Panc1 (cell line): ENCODE measurements at regions not wholly inside any gene's neighbourhood (a gene's known extent, or its start where the extent isn't known, plus 50 kb on each side); places are given as distances from the start of the nearest gene placed in this dataset.

Experiments
- ATAC-seq: fragments of 200-7000 bp; cut with Tn5 transposase; 2 replicates; pipeline ENCODE4 v1.9.1; 2020; ENCODE audit warnings: mild to moderate bottlenecking, moderate library complexity
- BruUV-seq: library from RNA; stranded (reverse); fragments of 400-500 nt; replicated peaks from 2 replicates; lab custom pipeline; 2021; lab: Mats Ljungman, UMichigan
- CTCF ChIA-PET: fragments of 300-600 bp; sonication (Branson Sonifier 250); formaldehyde crosslinking; loops from one replicate; lab custom pipeline; 2022; ENCODE audit warnings: antibody characterized with exemption; lab: Charles Lee
- POLR2A ChIA-PET: fragments of 300-600 bp; sonication (Branson Sonifier 250); formaldehyde crosslinking; loops from one replicate; lab custom pipeline; 2022; ENCODE audit warnings: antibody characterized with exemption; lab: Charles Lee
- DNase-seq: peaks from one replicate; pipeline ENCODE4 v3.0.0-alpha.2; 2010; ENCODE audit warnings: low read depth, low spot score
- H3K27ac ChIP-seq: 2 replicates; pipeline ENCODE4 v1.5.1; 2011; ENCODE audit warnings: mild to moderate bottlenecking, low read length, inconsistent platforms
- H3K27me3 ChIP-seq: fragments of 200-500 bp; sonication (Bioruptor generic); 2 replicates; pipeline ENCODE4 v1.6.0; 2014; ENCODE audit warnings: low read length, inconsistent platforms; ENCODE audit not compliant: control insufficient read depth, insufficient read depth
- H3K36me3 ChIP-seq: fragments of 200-500 bp; sonication (Bioruptor generic); 2 replicates; pipeline ENCODE4 v1.5.1; 2014; ENCODE audit warnings: inconsistent platforms, mild to moderate bottlenecking, low read length, moderate library complexity; ENCODE audit not compliant: control insufficient read depth, insufficient read depth
- H3K4me1 ChIP-seq: 2 replicates; pipeline ENCODE4 v1.5.1; 2011; ENCODE audit warnings: inconsistent platforms, mild to moderate bottlenecking, low read length, moderate library complexity; ENCODE audit not compliant: control insufficient read depth, insufficient read depth
- H3K4me3 ChIP-seq, 2 experiments: 2 replicates each; pipeline ENCODE4 v1.5.1; 2011 to 2012; ENCODE audit warnings: low read depth in 2 of 2, low read length in 2 of 2, mild to moderate bottlenecking in 2 of 2, inconsistent platforms in 1 of 2, moderate library complexity in 1 of 2
- H3K9me3 ChIP-seq: fragments of 200-500 bp; sonication (Bioruptor generic); 2 replicates; pipeline ENCODE4 v1.5.1; 2014; ENCODE audit warnings: low read depth, mild to moderate bottlenecking, inconsistent platforms, low read length, moderate library complexity; ENCODE audit not compliant: control insufficient read depth, insufficient read depth
- CTCF ChIP-seq: fragments of 450-650 bp; IDR thresholded peaks from 2 replicates; pipeline ENCODE4 v1.5.1; 2017; ENCODE audit warnings: mild to moderate bottlenecking
- POLR2AphosphoS5 ChIP-seq: IDR thresholded peaks from 2 replicates; pipeline ENCODE4 v1.6.1; 2012; ENCODE audit warnings: mild to moderate bottlenecking, low read depth, low read length, moderate library complexity
- SIN3A ChIP-seq: IDR thresholded peaks from 2 replicates; pipeline ENCODE4 v1.6.1; 2012; ENCODE audit warnings: low read depth, mild to moderate bottlenecking, low read length, moderate library complexity, borderline replicate concordance; ENCODE audit not compliant: insufficient read depth
- TCF7L2 ChIP-seq: IDR thresholded peaks from 2 replicates; pipeline ENCODE4 v1.6.1; 2011; ENCODE audit warnings: mild to moderate bottlenecking, low read depth, low read length, inconsistent platforms
- in situ Hi-C: cut with HindIII; loops from 2 replicates; pipeline ENCODE4 v1.10.0; 2016; ENCODE audit warnings: low sequenced_read_pairs, low pct_unique_long_range_greater_than_20kb
- intact Hi-C: fragments of 100-400 bp; cut with micrococcal nuclease; formaldehyde crosslinking; loops from one replicate; pipeline ENCODE4 v1.10.0; 2022; ENCODE audit not compliant: unreplicated experiment
- TF ChIP-seq, protein P1 (sequence below), 2 experiments: IDR thresholded peaks; 2 replicates each; pipeline ENCODE4 v1.6.1; 2011 to 2012; ENCODE audit warnings: low read depth in 2 of 2, control low read depth in 1 of 2, low read length in 1 of 2, mild to moderate bottlenecking in 1 of 2, moderate library complexity in 1 of 2; ENCODE audit not compliant: insufficient read depth in 1 of 2

- no peaks in the 10 kb centered on the region for H3K27me3 ChIP-seq
- intact Hi-C loops (no loop called here), in situ Hi-C loops (no loop called here)
- no TSS peak for BruUV-seq
- no peaks in the 10 kb centered on the region for H3K4me1 ChIP-seq
- ChIA-PET POLR2A (no interaction called here), CTCF (no interaction called here)
- DNase-seq (no peak), ATAC-seq (no peak)
- no peak for TF ChIP-seq POLR2AphosphoS5
- TF ChIP-seq, protein P1, sequence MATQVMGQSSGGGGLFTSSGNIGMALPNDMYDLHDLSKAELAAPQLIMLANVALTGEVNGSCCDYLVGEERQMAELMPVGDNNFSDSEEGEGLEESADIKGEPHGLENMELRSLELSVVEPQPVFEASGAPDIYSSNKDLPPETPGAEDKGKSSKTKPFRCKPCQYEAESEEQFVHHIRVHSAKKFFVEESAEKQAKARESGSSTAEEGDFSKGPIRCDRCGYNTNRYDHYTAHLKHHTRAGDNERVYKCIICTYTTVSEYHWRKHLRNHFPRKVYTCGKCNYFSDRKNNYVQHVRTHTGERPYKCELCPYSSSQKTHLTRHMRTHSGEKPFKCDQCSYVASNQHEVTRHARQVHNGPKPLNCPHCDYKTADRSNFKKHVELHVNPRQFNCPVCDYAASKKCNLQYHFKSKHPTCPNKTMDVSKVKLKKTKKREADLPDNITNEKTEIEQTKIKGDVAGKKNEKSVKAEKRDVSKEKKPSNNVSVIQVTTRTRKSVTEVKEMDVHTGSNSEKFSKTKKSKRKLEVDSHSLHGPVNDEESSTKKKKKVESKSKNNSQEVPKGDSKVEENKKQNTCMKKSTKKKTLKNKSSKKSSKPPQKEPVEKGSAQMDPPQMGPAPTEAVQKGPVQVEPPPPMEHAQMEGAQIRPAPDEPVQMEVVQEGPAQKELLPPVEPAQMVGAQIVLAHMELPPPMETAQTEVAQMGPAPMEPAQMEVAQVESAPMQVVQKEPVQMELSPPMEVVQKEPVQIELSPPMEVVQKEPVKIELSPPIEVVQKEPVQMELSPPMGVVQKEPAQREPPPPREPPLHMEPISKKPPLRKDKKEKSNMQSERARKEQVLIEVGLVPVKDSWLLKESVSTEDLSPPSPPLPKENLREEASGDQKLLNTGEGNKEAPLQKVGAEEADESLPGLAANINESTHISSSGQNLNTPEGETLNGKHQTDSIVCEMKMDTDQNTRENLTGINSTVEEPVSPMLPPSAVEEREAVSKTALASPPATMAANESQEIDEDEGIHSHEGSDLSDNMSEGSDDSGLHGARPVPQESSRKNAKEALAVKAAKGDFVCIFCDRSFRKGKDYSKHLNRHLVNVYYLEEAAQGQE (IDR thresholded peaks at IDR 0.05; ENCODE audit: insufficient read depth in 1 of 2, low read depth in 2 of 2, low read length in 1 of 2), result no peak
- no peak overlapping the region for H3K27ac ChIP-seq
- H3K36me3 ChIP-seq, result no peaks in the 10 kb centered on the region
- no peaks in the 10 kb centered on the region for H3K9me3 ChIP-seq
- H3K4me3 ChIP-seq, result no peak overlapping the region
Observed at GRCh38 chrX:26909728-26910127, 553.4 kb downstream of the PPP4R3C start.

DNA sequence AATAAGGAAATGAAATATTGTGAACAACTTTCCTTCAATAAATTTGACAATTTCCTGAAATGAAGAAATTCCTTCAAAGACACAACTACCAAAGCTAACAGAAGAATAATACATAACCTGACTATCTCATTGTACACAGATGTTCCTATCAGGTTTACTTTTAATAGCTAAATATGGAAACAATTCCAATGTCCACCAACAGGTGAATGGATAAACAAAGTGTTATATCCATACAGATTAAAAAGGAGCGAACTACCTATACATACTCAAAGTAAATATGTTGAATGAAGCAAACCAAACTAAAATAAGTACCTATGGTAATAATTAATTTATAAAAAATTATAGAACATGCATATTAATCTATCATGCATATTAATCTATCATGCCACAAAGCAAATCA, 554.9 kb downstream of the PPP4R3C start:
- BruUV-seq, result no TSS peak
- in situ Hi-C loops (no loop called here), intact Hi-C loops (no loop called here)
- CTCF ChIA-PET, result no interaction called here
- no peaks in the 10 kb centered on the region for H3K36me3 ChIP-seq
- no peak overlapping the region for H3K27ac ChIP-seq
- TF ChIP-seq SIN3A (no peak), TCF7L2 (no peak), CTCF (no peak), POLR2AphosphoS5 (no peak)
- TF ChIP-seq, protein P1 (IDR thresholded peaks at IDR 0.05; ENCODE audit: insufficient read depth in 1 of 2, low read depth in 2 of 2, low read length in 1 of 2), result no peak
- ATAC-seq (no peak), DNase-seq (no peak)
- H3K27me3 ChIP-seq, result no peaks in the 10 kb centered on the region
- H3K9me3 ChIP-seq, result no peaks in the 10 kb centered on the region
- no peaks in the 10 kb centered on the region for H3K4me1 ChIP-seq
- POLR2A ChIA-PET, result no interaction called here
- no peak overlapping the region for H3K4me3 ChIP-seq
